ENCODE measurements at regions not wholly inside any gene's neighbourhood (a gene's known extent, or its start where the extent isn't known, plus 50 kb on each side); places are given as distances from the start of the nearest gene placed in this dataset.

DNA sequence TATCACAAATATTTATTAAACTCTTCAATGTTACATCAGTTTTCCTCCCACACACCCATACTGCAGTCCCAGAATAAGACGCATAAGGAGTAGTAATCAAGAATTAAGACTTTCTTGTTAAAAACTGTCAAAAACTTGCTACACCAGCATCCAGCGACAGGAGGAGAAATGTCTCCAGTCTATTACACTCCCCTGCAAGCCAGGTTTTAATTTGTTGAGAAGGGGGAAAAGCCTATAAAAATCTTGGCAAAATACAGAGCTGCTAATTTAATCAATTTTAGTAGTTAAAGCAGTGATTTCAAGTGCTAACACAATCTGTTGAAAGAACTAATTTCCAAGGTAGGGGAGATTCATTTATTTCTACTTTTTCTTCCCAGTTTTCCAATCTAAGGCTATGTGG, 102.0 kb upstream of the MED13 start:
- Histone ChIP-seq H3K36me3 (no peaks in the 10 kb centered on the region), H3K27ac (no peak overlapping the region), H3K27me3 (ENCODE audit: insufficient read depth, low read depth, severe bottlenecking) (no peaks in the 10 kb centered on the region), H3K9me3 (ENCODE audit: severe bottlenecking) (no peaks in the 10 kb centered on the region), H3K4me3 (ENCODE audit: low read depth, low read length) (no peak overlapping the region)
- DNase-seq: no peak
- TF ChIP-seq, protein P1, sequence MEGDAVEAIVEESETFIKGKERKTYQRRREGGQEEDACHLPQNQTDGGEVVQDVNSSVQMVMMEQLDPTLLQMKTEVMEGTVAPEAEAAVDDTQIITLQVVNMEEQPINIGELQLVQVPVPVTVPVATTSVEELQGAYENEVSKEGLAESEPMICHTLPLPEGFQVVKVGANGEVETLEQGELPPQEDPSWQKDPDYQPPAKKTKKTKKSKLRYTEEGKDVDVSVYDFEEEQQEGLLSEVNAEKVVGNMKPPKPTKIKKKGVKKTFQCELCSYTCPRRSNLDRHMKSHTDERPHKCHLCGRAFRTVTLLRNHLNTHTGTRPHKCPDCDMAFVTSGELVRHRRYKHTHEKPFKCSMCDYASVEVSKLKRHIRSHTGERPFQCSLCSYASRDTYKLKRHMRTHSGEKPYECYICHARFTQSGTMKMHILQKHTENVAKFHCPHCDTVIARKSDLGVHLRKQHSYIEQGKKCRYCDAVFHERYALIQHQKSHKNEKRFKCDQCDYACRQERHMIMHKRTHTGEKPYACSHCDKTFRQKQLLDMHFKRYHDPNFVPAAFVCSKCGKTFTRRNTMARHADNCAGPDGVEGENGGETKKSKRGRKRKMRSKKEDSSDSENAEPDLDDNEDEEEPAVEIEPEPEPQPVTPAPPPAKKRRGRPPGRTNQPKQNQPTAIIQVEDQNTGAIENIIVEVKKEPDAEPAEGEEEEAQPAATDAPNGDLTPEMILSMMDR (IDR thresholded peaks at IDR 0.05; ENCODE audit: low read depth, low read length): no peak

DNA sequence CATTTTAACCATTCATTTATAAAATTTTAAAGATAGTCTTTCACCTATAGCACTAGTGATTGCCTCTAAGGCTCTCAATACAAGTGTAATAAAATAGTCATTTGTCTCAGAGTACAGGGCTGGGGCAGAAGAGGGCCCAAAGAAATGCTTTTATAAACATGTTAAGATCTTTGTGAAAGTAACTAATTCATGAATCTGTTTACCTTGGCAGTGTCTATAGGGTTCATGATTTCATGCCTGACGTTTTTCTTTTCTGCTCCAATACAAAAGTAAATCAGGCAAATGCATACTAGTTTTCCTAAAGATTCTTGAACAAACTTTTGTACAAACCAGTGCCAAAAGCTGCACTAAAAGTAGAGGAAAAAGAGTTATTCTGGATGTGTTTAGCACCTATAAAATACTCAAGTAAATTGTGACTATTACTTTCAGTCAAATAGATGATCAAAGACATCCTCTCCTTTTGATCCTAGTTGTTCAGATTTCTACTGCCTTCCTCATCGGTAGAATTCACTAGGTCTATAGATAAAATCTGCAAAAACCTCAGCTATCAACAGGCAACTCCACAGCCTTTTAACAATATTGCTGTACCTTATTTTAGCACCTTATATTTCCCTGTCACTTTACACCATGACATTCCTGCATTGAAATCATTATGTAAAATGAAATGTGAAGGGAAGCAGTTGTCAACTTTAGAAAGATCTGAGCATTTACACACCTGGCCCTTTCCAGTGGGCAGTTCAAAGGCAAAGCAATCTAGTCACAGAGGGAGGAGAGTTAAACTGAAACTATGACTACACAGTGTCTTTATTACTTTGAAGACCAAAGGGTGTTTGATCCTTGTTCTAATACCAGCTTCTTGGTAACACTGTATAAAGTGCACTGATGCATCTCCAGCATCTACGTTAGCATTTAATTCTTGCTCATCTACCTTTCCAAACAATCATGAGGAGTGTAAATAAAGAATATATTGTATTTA, 100.0 kb upstream of the MED13 start:
- no peaks in the 10 kb centered on the region for H3K27me3 ChIP-seq (ENCODE audit: insufficient read depth, low read depth, severe bottlenecking)
- TF ChIP-seq, protein P1 (IDR thresholded peaks at IDR 0.05; ENCODE audit: low read depth, low read length): no peak
- H3K27ac ChIP-seq: no peak overlapping the region
- H3K9me3 ChIP-seq (ENCODE audit: severe bottlenecking): no peaks in the 10 kb centered on the region
- no peak for DNase-seq
- no peaks in the 10 kb centered on the region for H3K36me3 ChIP-seq
- no peak overlapping the region for H3K4me3 ChIP-seq (ENCODE audit: low read depth, low read length)

DNA sequence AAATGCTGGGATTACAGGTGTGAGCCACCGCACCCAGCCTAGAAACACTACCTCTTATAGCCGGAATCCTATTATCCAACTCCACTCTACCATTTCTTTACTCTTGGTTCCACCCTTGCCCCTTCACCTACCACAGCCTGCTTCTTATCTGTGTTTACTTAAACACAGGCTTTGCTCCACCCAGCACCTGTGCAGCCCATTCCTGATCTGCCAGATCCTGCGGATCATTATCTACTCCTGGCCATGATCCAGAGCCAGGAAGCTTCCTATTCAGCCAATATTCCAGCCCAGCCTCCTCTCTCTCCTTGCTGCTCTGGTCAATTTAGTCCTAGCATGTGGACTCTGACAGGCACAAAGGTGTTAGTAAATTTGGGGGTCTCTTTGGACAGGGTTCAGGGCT, 98.8 kb upstream of the MED13 start:
- H3K4me3 ChIP-seq (ENCODE audit: low read depth, low read length): no peak overlapping the region
- TF ChIP-seq, protein P1 (IDR thresholded peaks at IDR 0.05; ENCODE audit: low read depth, low read length): no peak
- no peaks in the 10 kb centered on the region for H3K36me3 ChIP-seq
- H3K9me3 ChIP-seq (ENCODE audit: severe bottlenecking): no peaks in the 10 kb centered on the region
- no peak for DNase-seq
- no peaks in the 10 kb centered on the region for H3K27me3 ChIP-seq (ENCODE audit: insufficient read depth, low read depth, severe bottlenecking)
- no peak overlapping the region for H3K27ac ChIP-seq

DNA sequence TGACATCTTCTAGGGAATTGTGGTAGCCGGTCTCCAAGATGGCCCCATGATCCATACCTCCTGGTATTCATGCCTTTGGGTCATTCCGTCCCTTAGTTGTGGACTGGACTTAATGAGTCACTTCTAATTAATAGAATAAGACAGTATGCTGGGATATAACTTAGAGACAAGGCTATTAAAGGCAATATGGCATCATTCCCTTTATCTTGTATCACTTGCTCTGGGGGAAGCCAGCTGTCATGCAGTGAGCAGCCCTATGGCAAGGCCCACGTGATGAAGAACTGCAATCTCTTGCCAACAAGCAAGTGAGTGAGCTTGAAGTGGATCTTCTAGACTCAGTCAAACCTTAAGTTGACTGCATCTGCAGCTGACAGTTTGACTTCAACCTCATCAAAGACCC, 97.8 kb upstream of the MED13 start:
- TF ChIP-seq, protein P1 (IDR thresholded peaks at IDR 0.05; ENCODE audit: low read depth, low read length): no peak
- no peak overlapping the region for H3K27ac ChIP-seq
- no peaks in the 10 kb centered on the region for H3K9me3 ChIP-seq (ENCODE audit: severe bottlenecking)
- no peaks in the 10 kb centered on the region for H3K36me3 ChIP-seq
- DNase-seq: no peak
- H3K4me3 ChIP-seq (ENCODE audit: low read depth, low read length): no peak overlapping the region
- H3K27me3 ChIP-seq (ENCODE audit: insufficient read depth, low read depth, severe bottlenecking): no peaks in the 10 kb centered on the region

DNA sequence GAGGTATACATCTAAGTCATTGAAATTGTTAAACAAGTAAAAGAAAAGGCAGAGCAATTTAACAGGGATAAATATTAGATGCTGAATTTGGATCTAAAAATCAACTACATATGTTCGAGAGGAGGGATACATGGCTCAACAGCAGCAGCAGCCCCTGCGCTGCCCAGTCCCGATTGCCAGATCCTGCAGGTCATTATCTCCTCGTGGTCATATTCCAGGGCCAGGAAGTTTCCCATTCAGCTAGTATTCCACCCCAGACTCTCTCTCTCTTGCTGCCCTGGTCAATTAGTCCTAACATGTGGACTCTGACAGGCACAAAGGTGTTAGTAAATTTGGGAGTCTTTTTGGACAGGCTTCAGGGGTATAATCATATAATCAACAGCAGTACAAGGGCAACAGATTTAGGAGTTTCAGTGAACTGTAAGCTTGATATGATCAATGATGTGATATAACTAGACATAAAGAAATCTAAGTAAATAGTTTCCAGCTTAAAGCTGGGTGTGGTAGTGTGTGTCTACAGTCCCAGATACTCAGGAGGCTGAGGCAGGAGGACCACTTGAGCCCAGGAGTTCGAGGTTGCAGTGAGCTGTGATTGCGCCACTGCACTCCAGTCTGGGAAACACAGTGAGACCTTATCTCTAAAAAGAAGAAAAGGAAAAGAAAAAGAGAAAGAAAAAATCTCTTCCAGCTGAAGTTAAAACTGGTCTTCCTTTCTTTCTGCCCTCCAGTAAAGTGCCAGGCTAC, 96.5 kb upstream of the MED13 start:
- no peak for DNase-seq
- Histone ChIP-seq H3K9me3 (ENCODE audit: severe bottlenecking) (no peaks in the 10 kb centered on the region), H3K27me3 (ENCODE audit: insufficient read depth, low read depth, severe bottlenecking) (no peaks in the 10 kb centered on the region), H3K36me3 (no peaks in the 10 kb centered on the region), H3K27ac (no peak overlapping the region), H3K4me3 (ENCODE audit: low read depth, low read length) (no peak overlapping the region)
- TF ChIP-seq, protein P1 (IDR thresholded peaks at IDR 0.05; ENCODE audit: low read depth, low read length): no peak

Measured in WERI-Rb-1 (cell line).